ENCODE measurements at regions not wholly inside any gene's neighbourhood (a gene's known extent, or its start where the extent isn't known, plus 50 kb on each side); places are given as distances from the start of the nearest gene placed in this dataset.

GRCh38 chr20:6468423-6469116, 298.9 kb upstream of the BMP2 start:
- Histone ChIP-seq H3K4me3 (no peak overlapping the region), H3K27me3 (ENCODE audit: control insufficient read depth in 3 of 3, insufficient read depth in 3 of 3, low read length in 2 of 3) (no peaks in the 10 kb centered on the region), H3K4me1 (ENCODE audit: control insufficient read depth in 5 of 5, insufficient read depth in 5 of 5, low read length in 5 of 5) (peaks cover 0 to 6% (median 0%) of the 10 kb centered on the region in 5 donors), H3K9ac (ENCODE audit: insufficient read depth in 1 of 2, low read length in 2 of 2) (no peak overlapping the region), H3K9me3 (ENCODE audit: control insufficient read depth in 4 of 4, insufficient read depth in 3 of 4, low read length in 3 of 4) (no peaks in the 10 kb centered on the region), H3K36me3 (ENCODE audit: control insufficient read depth in 4 of 4, insufficient read depth in 4 of 4, low read length in 4 of 4) (no peaks in the 10 kb centered on the region), H3K27ac (ENCODE audit: low read depth in 1 of 2, low read length in 1 of 2) (no peak overlapping the region)
- WGBS, 2 donors: 48 to 60% methylated on average over 2 of the region's 2 CpGs
- TF ChIP-seq CTCF (IDR thresholded peaks at IDR 0.05; ENCODE audit: control extremely low read depth, extremely low read depth): no peak
- DNase-seq (no peak), ATAC-seq (ENCODE audit: insufficient read depth, low FRiP score) (no peak)

- ATAC-seq (ENCODE audit: insufficient read depth, low FRiP score) (no peak), DNase-seq (no peak)
- no peaks in the 10 kb centered on the region for H3K36me3 ChIP-seq (ENCODE audit: control insufficient read depth in 4 of 4, insufficient read depth in 4 of 4, low read length in 4 of 4)
- no peak overlapping the region for H3K4me3 ChIP-seq
- H3K27me3 ChIP-seq (ENCODE audit: control insufficient read depth in 3 of 3, insufficient read depth in 3 of 3, low read length in 2 of 3): no peaks in the 10 kb centered on the region
- H3K27ac ChIP-seq (ENCODE audit: low read depth in 1 of 2, low read length in 1 of 2): no peak overlapping the region
- TF ChIP-seq CTCF (IDR thresholded peaks at IDR 0.05; ENCODE audit: control extremely low read depth, extremely low read depth): no peak
- no peak overlapping the region for H3K9ac ChIP-seq (ENCODE audit: insufficient read depth in 1 of 2, low read length in 2 of 2)
- peaks cover 0 to 6% (median 0%) of the 10 kb centered on the region in 5 donors for H3K4me1 ChIP-seq (ENCODE audit: control insufficient read depth in 5 of 5, insufficient read depth in 5 of 5, low read length in 5 of 5)
- 65 to 86% methylated on average over 2 of the region's 2 CpGs for WGBS, 2 donors
- no peaks in the 10 kb centered on the region for H3K9me3 ChIP-seq (ENCODE audit: control insufficient read depth in 4 of 4, insufficient read depth in 3 of 4, low read length in 3 of 4)
Measured at GRCh38 chr20:6467562-6467961, 299.9 kb upstream of the BMP2 start.

- Histone ChIP-seq H3K27me3 (ENCODE audit: control insufficient read depth in 3 of 3, insufficient read depth in 3 of 3, low read length in 2 of 3) (no peaks in the 10 kb centered on the region), H3K27ac (ENCODE audit: low read depth in 1 of 2, low read length in 1 of 2) (no peak overlapping the region), H3K9me3 (ENCODE audit: control insufficient read depth in 4 of 4, insufficient read depth in 3 of 4, low read length in 3 of 4) (no peaks in the 10 kb centered on the region), H3K4me1 (ENCODE audit: control insufficient read depth in 5 of 5, insufficient read depth in 5 of 5, low read length in 5 of 5) (peaks cover 0 to 6% (median 0%) of the 10 kb centered on the region in 5 donors), H3K4me3 (no peak overlapping the region), H3K36me3 (ENCODE audit: control insufficient read depth in 4 of 4, insufficient read depth in 4 of 4, low read length in 4 of 4) (no peaks in the 10 kb centered on the region), H3K9ac (ENCODE audit: insufficient read depth in 1 of 2, low read length in 2 of 2) (no peak overlapping the region)
- no peak for TF ChIP-seq CTCF (IDR thresholded peaks at IDR 0.05; ENCODE audit: control extremely low read depth, extremely low read depth)
- WGBS, 2 donors: 66 to 82% methylated on average over 6 of the region's 6 CpGs
- DNase-seq (peak in 2 of 3 donors; percentile 31 to 32), ATAC-seq (ENCODE audit: insufficient read depth, low FRiP score) (no peak)
Measured at GRCh38 chr20:6466075-6466810, 301.2 kb upstream of the BMP2 start.
